GM19463 (cell line): ENCODE measurements at regions not wholly inside any gene's neighbourhood (a gene's known extent, or its start where the extent isn't known, plus 50 kb on each side); places are given as distances from the start of the nearest gene placed in this dataset.

Experiments used
- ATAC-seq: cut with Tn5 transposase; IDR thresholded peaks from one replicate; pipeline ENCODE4 v1.9.1; 2021; ENCODE audit warnings: mild to moderate bottlenecking, moderate library complexity; ENCODE audit not compliant: unreplicated experiment

GRCh38 chr14:44720707-44721106, 213.6 kb upstream of the FSCB start:
- no peak for ATAC-seq

GRCh38 chr14:44712024-44712815, 205.1 kb upstream of the FSCB start:
- no peak for ATAC-seq

- ATAC-seq: no peak
Observed at GRCh38 chr14:44701563-44702263, 194.6 kb upstream of the FSCB start.

GRCh38 chr14:44700694-44701093, 193.6 kb upstream of the FSCB start:
- no peak for ATAC-seq

DNA sequence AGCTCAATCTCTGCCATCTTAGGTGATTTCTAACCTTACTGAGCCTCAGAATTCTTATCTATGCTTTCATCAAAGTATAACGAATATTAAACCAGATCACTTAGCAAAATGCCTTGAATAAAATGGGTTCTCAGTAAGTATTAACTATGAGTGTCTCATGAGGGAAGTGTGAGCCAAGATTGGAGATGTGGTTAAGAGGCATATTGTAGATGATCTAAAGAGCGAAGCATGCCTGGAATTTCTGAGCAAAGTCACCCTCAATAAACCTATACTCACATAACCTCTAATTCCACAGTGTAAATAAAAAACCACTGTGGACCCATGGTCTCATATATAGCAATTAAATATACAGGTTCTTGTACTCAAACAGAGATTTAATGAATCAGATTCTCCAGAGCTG, 193.1 kb upstream of the FSCB start:
- no peak for ATAC-seq

DNA sequence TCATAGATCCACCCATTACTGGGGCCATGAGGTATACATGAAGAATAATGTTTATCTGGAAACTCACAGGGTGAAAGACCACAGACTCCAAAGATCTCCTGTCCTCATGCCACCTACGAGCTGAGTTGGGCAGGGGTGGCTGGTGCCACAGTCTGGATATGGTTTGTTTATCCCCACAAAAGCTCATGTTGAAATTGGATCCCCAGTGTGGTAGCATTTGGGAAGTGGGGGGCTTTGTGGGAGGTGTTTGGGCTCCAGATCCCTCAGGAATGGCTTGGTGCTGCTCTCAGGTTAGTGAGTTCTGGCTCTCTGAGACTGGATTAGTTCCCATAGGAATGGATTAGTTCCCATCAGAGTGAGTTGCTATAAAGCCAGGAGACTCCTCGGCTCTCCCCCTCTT, 192.3 kb upstream of the FSCB start:
- ATAC-seq: no peak

GRCh38 chr14:44669496-44669895, 162.4 kb upstream of the FSCB start:
- no peak for ATAC-seq

DNA sequence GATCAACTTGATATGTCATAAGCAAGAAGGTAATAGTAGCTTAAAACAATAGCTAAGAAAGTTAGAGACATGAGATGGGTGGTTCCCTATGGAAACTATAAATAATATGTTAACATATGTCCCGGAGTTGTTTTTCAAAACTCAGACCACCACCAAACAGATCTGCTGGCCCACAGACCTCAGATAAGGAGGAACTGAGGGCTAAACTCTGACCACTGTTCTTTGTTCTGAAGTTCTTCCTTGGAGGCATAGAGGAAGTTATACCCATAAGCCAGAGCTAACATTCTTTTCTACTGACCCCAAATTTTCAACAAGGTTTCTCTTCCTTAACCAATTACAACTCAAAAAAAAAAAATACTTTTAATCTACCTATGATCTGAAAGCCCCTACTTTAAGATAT, 156.1 kb upstream of the FSCB start:
- ATAC-seq: no peak

GRCh38 chr14:44662250-44662891, 155.3 kb upstream of the FSCB start:
- ATAC-seq: no peak

DNA sequence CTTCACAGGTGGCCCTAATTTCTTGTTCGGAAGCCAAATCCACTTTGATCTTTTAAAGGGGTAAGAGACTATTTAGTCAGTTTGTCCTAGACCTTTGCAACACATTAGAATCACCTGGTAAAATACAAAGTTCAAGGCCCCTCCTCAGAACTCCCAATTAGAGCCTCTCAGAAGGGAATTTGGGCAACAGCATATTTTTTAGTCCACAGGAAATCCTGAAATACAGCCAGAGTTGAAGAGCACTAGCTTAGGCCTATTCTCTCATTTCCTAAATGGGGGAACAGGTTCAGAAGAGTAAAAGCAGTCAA, 151.3 kb upstream of the FSCB start:
- ATAC-seq: no peak

DNA sequence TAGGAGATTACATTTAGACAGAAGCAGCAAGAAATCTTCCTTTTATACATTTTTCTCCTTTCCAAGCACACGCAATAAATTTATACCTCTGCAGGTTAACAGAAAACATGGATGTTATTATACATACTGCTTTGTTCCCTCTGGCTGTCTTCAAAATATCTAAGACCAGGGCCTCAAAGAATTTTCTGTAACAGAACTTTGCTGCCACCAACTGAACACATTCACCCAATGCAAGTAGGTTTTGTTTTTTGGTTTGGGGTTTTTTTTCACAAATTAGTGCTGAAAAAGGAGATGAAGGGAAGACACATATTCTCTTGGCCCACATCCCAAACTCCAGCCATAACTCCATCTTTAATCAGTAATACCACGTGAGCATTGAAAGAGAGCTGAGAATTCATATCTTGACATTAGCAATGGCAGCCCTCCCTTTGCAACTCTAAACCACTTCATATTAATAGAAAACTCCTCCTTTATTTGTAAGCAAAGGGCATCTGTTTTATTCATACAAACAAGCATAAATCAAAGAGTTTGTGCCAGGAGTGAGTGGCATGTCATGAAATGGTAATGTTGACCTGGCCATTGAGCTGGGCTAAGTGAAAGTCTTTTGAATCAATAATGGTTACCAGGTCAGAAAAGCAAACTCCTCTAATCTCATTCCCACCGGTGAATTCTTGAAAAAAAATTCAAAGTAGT, 150.8 kb upstream of the FSCB start:
- no peak for ATAC-seq

DNA sequence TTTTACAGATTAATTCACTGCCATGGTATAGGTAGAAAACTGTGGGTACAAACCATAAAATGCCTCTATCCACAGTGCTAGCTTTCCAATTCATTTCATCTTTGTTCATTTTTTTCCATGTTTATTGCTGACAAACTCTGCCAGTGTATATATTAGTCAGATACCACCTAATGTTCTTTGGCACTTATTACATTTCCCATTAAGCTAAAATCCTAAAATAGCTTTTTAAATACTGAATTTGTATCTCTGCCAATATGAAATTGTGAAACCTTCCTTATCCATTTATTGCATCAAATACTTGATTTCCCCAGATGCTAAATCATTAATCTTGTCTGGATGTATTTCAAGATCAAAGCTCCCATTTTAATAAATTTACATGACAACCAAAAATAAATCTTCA, 150.1 kb upstream of the FSCB start:
- no peak for ATAC-seq

DNA sequence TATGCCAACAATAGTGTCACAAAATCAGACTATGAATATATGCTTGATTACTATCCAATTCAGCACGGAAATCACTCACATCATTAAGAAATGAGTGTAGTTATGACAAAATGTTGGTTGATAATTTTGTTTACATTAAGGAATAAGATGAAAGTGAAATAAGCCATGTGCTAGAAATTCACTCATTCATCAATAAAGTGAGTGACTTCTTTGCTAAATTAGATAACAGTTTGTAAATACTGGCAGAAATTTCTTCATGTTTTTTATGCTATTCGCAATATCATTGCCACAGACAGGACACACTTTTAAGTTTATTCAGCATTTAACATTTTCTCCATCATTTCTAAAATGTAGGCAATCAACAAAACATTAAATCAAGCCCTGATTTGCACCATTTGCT, 147.5 kb upstream of the FSCB start:
- no peak for ATAC-seq

DNA sequence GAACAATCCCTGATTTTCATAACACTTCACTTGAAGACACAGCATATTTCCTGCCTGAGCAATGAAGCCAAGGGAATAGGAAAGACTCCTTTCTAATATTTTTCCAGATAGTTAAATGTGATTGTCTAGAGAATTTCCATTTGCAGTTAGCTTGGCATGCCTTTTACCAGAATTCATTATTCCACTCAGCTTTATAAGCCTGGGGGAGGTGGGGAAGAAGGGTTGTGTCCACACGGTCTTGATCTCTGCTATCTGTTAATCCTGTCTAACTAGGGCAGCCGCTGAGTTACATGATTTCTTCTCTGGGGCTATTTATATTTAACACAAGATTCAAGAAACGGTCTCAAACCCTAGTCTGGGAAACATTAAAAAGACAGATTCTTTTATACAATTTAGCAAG, 146.6 kb upstream of the FSCB start:
- no peak for ATAC-seq

- no peak for ATAC-seq
Observed at GRCh38 chr14:44652640-44653039, 145.6 kb upstream of the FSCB start.

- no peak for ATAC-seq
Observed at GRCh38 chr14:44649061-44649460, 142.0 kb upstream of the FSCB start.

- ATAC-seq: no peak
Observed at GRCh38 chr14:44640416-44640815, 133.3 kb upstream of the FSCB start.

DNA sequence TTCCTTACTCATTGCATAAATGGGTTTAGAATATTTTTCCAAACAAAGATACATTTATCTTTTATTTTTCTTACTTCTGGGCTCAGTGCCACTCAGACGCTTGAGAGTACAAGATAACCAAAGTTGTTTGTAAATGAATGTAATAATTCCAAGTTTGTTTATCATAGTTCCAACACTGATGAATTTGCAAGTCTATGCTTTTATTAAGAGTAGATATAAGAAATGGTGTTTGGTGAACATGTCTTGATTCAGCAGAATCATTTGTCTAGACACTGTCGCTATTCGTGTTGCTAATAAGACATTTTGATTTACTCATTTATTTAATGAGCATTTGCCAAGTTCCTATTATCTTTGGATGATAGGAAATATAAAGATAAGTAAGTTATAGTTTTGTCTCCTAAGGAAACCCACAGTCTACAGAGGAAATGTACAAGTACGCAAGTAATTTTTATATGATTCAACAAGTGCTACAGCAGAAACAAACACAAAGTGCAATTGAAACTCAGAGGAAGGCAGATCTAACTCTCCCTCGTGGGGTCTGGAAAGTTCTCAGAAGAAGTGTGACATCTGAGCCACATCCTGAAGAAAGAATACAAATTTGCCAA, 132.8 kb upstream of the FSCB start:
- no peak for ATAC-seq

- no peak for ATAC-seq
Observed at GRCh38 chr14:44634692-44635091, 127.6 kb upstream of the FSCB start.

DNA sequence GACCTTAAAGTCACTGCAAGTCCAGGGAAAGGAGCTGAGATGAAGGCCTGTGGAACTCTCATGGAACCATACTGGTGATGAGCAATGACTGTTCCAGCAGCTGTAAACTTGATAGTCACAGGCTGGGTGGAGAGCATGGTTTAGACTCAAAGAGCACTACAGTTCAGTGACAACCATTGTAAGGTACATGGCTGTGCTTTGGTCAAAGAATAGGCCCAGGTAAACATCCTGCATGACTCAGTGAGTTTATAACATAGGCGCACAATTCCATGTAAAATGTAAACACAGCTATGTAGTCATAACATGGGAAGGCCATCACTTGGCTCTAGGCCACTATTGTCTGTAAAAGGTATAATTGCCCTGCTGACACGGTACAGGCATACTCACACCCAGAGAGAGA, 119.3 kb upstream of the FSCB start:
- no peak for ATAC-seq

- no peak for ATAC-seq
Observed at GRCh38 chr14:44625098-44625497, 118.0 kb upstream of the FSCB start.
